GM19395 (cell line): ENCODE measurements at regions not wholly inside any gene's neighbourhood (a gene's known extent, or its start where the extent isn't known, plus 50 kb on each side); places are given as distances from the start of the nearest gene placed in this dataset.

Source experiments
- ATAC-seq: cut with Tn5 transposase; IDR thresholded peaks from one replicate; pipeline ENCODE4 v1.9.1; 2021; ENCODE audit warnings: mild to moderate bottlenecking, moderate library complexity; ENCODE audit not compliant: unreplicated experiment

- ATAC-seq, result no peak
Measured at GRCh38 chr3:106371971-106372805, 503.4 kb upstream of the CBLB start.

DNA sequence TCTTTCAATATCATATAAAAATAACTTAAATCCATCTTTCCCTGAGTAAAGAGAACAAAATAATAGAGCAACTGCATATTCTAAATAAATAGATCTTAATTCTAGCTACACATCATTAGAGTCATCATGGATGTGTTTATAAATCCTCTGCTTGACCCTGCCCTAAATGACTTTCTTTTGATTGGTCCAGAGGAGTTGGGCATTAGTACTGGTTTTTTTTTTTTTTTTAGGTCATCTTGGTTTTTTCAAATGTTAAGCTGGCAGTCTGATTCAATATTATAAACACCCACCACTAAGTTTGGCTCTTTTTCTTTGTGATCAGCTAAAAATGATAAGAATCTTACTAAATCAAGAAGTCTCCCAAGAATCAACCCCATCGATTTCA lies 504.0 kb upstream of the CBLB start:
- ATAC-seq, result no peak

- ATAC-seq, result no peak
Measured at GRCh38 chr3:106376016-106376570, 507.3 kb upstream of the CBLB start.

GRCh38 chr3:106379251-106379750 lies 510.5 kb upstream of the CBLB start:
- no peak for ATAC-seq

GRCh38 chr3:106380232-106380631 lies 511.4 kb upstream of the CBLB start:
- ATAC-seq, result no peak

GRCh38 chr3:106381286-106381938 lies 512.6 kb upstream of the CBLB start:
- ATAC-seq, result no peak

GRCh38 chr3:106381939-106382335 lies 513.1 kb upstream of the CBLB start:
- ATAC-seq, result no peak

DNA sequence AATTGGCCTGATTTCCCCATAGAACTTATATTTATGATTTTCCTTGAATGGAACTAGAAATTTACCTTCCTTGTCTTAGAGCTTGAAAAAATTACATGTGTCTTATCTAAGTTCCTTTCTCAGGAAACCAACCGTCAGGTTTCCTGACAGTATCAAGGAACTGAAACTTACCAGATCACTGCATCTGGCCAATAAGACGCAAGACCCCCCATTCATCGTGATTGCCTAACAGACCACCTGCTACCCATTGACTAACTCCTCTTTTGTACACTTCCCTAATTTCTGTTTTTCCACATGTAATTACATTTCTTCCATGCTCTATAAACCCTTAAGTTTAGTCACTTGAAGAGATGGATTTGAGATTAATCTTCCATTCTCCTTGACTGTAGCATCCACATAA lies 517.2 kb upstream of the CBLB start:
- ATAC-seq, result no peak

- ATAC-seq, result no peak
Measured at GRCh38 chr3:106392915-106393314, 524.1 kb upstream of the CBLB start.

DNA sequence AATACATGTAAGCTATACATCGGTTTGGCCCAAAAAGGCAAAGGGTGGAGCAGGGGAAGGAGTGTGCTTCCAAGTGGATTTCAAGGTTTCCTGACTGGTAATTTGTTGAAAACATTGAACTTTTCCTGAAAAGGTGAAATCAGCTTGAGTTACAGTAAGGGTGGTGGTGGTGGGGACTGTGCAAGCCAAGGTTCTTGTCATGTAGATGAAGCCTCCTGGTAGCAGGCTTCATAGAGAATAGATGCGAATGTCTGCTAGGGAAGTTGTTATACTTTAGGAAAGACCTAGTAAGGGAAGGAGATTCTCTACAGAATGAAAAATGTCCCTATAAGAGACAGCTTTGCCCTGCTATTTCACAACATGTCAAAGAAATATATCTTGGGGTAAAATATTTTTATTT lies 528.2 kb upstream of the CBLB start:
- ATAC-seq, result no peak

- no peak for ATAC-seq
Measured at GRCh38 chr3:106398891-106399600, 530.2 kb upstream of the CBLB start.

DNA sequence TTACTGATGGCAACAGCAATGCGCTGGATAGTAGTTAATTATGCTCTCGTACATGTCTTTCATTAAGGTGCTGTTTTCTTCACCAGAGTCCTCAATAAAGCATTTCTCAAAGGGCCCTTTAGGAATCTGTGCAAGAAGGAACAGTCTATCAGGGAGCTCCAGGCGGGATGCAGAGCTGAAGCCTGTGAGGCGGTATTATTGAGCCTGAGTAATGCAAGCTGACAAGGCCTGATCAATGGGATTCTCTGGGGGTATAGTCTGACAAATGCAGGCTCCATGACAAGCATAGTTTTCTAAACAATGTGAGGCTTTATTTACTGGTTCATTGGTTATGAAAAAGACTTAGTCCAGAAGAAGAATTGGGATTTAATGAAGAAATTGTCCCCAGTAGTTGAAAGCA lies 530.9 kb upstream of the CBLB start:
- ATAC-seq, result no peak

DNA sequence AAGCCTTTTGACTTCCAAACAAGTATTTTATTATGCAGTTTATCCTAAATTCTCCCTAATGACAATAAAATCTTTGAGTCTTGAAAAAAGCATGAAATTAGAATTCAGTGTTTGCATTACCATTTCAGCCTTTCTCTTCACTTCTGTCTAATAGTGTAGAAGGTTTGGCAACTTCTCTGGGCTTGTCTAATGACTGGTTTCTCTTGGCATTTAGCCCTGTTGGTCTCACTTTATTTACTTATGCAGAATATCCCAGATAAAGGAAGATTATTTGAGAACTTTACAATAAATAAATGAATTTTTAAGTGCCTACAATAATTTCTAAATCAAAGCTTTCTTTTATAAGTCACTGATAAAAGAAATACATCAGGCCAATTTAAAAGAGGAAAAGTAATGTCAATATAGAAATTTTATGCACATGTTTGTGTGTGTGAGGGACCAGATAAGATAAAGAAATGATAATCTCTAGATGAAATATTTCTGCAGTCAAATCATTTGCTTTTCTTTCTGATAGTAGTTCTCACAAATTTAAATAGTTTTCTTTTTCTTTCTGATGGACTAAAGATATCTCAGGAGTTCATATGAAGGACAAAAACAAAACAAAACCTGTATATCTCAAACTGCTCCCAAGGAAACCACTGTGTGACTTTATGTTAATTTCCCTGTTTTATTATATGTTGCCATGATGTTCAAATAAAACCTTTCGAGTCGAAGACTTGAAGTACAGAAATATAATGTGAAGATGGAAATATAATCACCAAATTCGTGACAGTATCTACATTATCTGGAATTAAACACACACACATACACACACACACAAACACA lies 533.1 kb upstream of the CBLB start:
- ATAC-seq, result no peak

DNA sequence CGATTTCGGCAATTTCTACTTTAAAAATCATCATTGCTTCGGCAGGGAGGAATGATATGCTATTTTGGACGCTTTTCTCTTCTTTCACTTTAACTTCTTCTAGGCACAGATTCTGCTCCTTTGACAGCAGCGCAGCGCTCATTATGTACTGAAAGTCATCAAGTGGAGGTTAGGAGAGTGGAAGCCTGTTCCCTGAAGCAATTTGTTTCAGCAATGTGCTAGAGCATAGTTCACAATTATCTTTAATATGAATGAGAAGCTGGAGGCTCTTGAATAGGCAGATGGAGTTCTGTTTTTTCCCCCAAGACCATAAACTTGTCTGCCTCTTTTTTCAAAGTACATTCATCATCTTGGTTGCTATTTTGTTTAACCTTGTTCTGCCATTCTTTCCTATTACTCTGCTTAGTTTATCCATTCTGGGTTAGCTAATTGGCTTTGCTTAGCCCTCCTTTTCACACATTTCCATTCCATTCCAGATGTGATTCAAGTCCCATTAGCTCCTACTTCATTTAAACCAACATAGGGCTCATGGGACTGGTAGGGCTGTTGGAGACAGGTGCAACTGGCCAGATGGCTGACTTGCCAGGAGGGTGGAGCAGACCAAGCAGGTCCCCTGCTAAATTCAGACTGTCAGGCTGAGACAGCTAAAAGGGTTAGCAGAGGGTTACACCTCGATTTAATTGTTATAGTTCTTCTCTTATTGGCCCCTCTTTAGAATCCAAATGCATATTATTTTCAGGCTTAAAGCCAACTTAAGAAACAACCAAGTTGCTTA lies 534.7 kb upstream of the CBLB start:
- no peak for ATAC-seq

GRCh38 chr3:106413683-106414082 lies 544.9 kb upstream of the CBLB start:
- no peak for ATAC-seq

DNA sequence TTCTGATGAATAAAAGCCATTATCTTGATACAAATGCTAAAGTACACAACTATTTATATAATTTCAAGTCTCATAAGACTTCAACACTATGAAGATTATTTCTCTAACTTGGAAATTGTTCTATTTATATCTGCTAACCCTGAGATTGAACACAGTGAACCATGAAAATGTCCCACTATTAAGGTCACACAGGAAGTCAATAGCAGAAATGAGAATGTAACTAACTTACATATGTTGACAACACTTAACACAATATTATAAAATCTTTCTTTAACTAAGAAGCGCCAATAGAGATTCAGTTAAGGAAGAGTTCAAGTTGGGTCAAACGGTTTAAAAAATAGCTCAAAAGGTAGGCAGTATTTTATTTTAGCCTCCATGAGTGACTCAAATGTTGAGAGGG lies 551.8 kb upstream of the CBLB start:
- ATAC-seq, result no peak

DNA sequence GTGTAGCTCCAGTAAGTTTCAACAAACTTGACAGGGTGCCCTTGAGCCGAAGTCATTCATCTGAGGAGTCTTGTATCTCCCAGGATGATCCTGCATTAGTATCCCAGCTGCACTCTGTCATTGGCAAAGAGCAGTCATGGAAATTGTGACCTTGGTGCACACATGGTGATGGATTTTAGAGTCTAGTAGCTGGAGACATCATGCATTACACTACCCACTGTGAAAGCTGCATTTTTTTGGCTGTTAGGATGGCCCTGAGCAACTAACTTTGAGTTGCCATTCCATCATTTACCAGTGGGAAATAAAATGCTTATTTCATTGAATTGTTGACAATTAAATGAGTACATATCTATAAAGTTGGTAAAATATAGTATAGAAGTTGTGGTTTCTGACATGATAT lies 552.6 kb upstream of the CBLB start:
- no peak for ATAC-seq

DNA sequence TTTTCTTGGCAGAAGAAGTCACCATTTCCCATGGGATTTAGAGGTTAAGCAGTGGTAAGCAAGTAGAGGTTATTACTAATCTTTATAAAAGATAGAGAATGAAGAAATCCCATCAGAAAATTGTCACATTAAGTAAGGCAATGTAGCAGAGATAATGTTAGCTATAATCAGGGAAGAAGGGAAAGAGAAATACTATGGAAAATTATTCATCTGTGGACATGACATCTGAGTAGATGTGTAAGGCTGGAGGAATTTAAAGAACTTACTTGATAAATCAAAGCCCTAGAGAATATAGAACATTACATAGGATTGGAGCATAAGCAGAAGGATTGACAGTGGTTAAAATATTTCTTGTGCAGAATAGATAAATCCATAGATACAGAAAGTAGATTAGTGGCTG lies 553.1 kb upstream of the CBLB start:
- ATAC-seq, result no peak

DNA sequence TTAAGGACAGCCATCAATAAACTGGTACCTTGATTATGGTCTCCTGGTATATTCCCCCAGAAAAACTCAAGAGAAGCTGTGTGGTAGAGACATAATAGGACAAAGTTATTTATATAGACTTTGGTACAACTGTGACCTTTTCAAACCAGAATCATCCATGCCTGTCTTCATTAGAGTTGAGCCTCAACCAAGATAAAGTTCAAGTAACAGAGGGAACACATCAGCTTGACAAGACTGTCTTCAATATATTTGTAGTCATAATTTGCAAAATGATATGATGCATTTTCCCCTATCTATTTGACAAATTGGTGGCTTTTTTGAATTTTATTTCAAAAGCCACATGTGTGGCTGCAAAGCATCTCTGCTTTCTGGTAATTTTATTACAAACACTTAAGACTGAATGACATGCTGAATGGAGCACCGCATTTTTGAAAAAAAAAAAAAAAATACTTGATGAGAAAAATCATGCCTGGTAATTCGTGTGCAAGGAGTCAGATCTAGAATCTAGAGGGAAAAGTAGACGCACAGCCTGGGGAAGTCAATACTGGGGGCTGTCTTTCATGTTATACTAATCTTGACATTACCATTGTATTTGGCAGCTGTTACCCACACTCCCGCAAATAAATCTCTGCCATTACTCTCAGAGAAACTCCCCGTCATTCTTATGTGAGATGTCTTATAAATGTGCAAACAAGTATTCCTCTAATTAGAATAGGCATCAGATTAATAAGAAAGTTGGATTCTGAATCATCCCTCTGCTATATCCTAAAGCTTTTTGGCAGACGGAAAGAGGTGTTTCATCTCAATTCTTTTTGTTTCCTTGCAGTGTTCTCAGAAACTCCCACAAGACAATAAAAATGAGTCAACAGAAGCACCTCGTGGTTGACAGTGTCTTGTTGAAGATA lies 554.8 kb upstream of the CBLB start:
- no peak for ATAC-seq
